ENCODE measurements at regions not wholly inside any gene's neighbourhood (a gene's known extent, or its start where the extent isn't known, plus 50 kb on each side); places are given as distances from the start of the nearest gene placed in this dataset.
"Not testable (repeated sequence)": the region's sequence is repeated elsewhere in the genome, so short reads cannot be mapped to it uniquely, and the experiment has no call there.

DNA sequence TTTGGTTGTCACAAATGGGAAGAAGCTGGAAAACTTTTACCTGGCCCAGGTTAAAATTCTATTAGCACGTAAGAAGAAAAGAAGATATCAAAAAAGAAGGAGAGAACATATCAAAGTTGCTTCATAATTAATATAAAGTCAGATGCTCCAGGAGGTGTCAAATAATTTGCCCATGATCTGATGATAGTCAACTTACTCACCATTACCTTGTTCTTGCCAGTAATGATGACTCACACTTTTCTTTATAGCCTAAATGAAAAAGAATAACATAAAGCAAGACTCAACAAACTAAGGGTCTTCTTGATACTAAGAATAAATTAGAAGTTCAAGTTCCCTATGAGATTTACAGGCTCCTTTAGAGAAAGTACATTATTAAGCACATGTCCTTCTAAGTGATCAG lies 580.4 kb downstream of the TTLL7 start:
- no peak overlapping the region for H3K4me2 ChIP-seq (ENCODE audit: low read length)
- no peaks in the 10 kb centered on the region for H3K4me1 ChIP-seq (ENCODE audit: control insufficient read depth, low read length)
- H3F3A ChIP-seq (ENCODE audit: control insufficient read depth, insufficient read depth), result no peaks in the 10 kb centered on the region
- H3K9me2 ChIP-seq (replicated peaks; ENCODE audit: control insufficient read depth, low read length), result no peaks in the 10 kb centered on the region
- H3K4me3 ChIP-seq (ENCODE audit: low read length), result no peak overlapping the region
- no peaks in the 10 kb centered on the region for H3K36me3 ChIP-seq (ENCODE audit: control insufficient read depth, low read length)
- H3K27ac ChIP-seq (ENCODE audit: low read depth, low read length), result no peak overlapping the region
- TF ChIP-seq EZH2phosphoT487 (IDR thresholded peaks at IDR 0.05; ENCODE audit: borderline replicate concordance, low read length), result no peak
- TF ChIP-seq, protein P1, sequence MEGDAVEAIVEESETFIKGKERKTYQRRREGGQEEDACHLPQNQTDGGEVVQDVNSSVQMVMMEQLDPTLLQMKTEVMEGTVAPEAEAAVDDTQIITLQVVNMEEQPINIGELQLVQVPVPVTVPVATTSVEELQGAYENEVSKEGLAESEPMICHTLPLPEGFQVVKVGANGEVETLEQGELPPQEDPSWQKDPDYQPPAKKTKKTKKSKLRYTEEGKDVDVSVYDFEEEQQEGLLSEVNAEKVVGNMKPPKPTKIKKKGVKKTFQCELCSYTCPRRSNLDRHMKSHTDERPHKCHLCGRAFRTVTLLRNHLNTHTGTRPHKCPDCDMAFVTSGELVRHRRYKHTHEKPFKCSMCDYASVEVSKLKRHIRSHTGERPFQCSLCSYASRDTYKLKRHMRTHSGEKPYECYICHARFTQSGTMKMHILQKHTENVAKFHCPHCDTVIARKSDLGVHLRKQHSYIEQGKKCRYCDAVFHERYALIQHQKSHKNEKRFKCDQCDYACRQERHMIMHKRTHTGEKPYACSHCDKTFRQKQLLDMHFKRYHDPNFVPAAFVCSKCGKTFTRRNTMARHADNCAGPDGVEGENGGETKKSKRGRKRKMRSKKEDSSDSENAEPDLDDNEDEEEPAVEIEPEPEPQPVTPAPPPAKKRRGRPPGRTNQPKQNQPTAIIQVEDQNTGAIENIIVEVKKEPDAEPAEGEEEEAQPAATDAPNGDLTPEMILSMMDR (IDR thresholded peaks at IDR 0.05; ENCODE audit: low read depth, low read length, poor library complexity, severe bottlenecking), result no peak
- no peaks in the 10 kb centered on the region for H4K20me1 ChIP-seq (ENCODE audit: control insufficient read depth, insufficient read depth, low read depth, low read length)
- no peaks in the 10 kb centered on the region for H3K27me3 ChIP-seq (ENCODE audit: control insufficient read depth, low read length)
- H3K79me2 ChIP-seq (ENCODE audit: control insufficient read depth, low read length), result no peaks in the 10 kb centered on the region
- no peaks in the 10 kb centered on the region for H3K9me3 ChIP-seq (ENCODE audit: control insufficient read depth, insufficient read depth, low read length)

DNA sequence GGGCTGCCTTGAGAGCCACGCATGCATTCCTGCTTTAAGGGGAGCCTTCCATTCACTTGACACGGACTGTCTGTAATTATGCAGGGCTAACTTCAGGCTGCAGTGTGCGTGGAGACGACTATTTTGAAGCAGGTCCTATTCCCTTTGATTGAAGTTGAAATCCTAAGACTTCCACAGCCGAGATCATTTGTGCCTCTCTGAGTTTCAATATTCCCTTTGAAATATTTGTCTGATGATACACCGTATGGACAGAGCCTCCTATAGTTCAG lies 585.2 kb downstream of the TTLL7 start:
- H3K4me2 ChIP-seq (ENCODE audit: low read length); H3K4me1 ChIP-seq (ENCODE audit: control insufficient read depth, low read length); H3K79me2 ChIP-seq (ENCODE audit: control insufficient read depth, low read length); H3K4me3 ChIP-seq (ENCODE audit: low read length); H3F3A ChIP-seq (ENCODE audit: control insufficient read depth, insufficient read depth); H3K27me3 ChIP-seq (ENCODE audit: control insufficient read depth, low read length); H3K9me2 ChIP-seq (replicated peaks; ENCODE audit: control insufficient read depth, low read length); H4K20me1 ChIP-seq (ENCODE audit: control insufficient read depth, insufficient read depth, low read depth, low read length); H3K9me3 ChIP-seq (ENCODE audit: control insufficient read depth, insufficient read depth, low read length); H3K27ac ChIP-seq (ENCODE audit: low read depth, low read length); H3K36me3 ChIP-seq (ENCODE audit: control insufficient read depth, low read length): not testable (repeated sequence)

DNA sequence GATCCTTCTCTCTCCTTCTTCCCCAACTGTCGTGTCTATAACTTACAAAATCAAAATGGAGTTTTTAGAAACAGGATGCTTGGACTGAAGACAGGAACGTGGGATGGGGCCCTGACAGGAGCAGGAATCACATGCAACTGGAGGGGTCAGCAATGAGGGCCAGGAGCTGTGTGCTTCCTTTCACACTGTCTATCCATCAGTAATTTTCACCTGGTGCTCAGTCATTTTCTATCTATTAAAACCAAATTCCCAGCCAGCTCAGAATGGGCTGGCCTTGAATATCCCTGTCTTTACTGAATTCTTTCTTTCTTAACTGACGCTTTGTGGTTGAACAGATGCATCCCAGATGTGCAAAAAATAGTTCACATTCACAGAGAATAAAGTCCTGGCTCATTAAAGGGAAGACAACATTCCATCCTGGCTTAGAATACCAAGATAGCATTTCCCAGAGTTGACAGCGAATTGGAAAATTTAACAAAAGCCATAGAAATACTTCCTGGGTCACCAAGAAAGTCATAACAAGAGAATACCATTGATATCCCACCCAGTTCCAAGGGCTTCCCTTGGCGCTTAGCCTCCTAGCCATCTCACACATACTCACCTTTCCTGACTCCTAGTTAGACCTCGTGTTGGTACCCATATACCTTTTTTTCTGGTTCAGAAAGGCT lies 588.1 kb downstream of the TTLL7 start:
- H3K4me2 ChIP-seq (ENCODE audit: low read length); H3K9me3 ChIP-seq (ENCODE audit: control insufficient read depth, insufficient read depth, low read length); H3K36me3 ChIP-seq (ENCODE audit: control insufficient read depth, low read length); H3K27me3 ChIP-seq (ENCODE audit: control insufficient read depth, low read length); H3F3A ChIP-seq (ENCODE audit: control insufficient read depth, insufficient read depth); H3K9me2 ChIP-seq (replicated peaks; ENCODE audit: control insufficient read depth, low read length); H3K27ac ChIP-seq (ENCODE audit: low read depth, low read length); H4K20me1 ChIP-seq (ENCODE audit: control insufficient read depth, insufficient read depth, low read depth, low read length); H3K79me2 ChIP-seq (ENCODE audit: control insufficient read depth, low read length); H3K4me1 ChIP-seq (ENCODE audit: control insufficient read depth, low read length); H3K4me3 ChIP-seq (ENCODE audit: low read length): not testable (repeated sequence)

DNA sequence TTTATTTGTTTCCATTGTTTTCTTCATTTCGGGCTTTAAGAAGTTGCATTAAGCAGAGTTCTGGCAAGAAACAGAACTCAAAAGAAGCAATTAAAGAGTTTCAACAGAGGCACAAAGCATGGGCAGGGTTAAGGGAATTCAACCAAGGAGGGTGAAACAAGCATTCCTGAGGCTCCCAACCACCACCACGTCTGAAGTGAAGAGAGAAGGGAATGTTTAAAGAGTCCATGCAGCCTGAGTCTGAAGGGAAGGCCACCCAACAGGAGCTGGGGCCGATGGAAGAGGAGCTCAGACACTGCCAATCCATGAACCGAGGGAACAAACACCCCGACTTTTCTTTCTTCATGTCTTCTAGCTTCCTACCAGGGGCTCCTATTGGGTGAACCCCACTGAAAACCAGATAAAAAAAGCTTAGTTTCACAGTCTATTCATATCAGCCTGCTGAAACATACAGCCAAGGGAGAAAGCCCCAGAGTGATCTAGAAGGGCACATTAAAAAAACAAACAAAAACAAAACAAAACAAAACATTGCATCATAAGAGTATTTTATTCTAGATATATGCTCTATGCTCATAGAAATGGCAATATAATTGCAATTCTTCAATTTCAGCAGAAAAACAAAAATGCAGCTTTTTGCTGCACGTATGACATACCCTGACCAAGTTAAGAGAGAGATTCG lies 592.1 kb downstream of the TTLL7 start:
- H3K27me3 ChIP-seq (ENCODE audit: control insufficient read depth, low read length); H3F3A ChIP-seq (ENCODE audit: control insufficient read depth, insufficient read depth); H3K4me1 ChIP-seq (ENCODE audit: control insufficient read depth, low read length); H3K27ac ChIP-seq (ENCODE audit: low read depth, low read length); H3K4me3 ChIP-seq (ENCODE audit: low read length); H3K36me3 ChIP-seq (ENCODE audit: control insufficient read depth, low read length); H3K9me3 ChIP-seq (ENCODE audit: control insufficient read depth, insufficient read depth, low read length); H4K20me1 ChIP-seq (ENCODE audit: control insufficient read depth, insufficient read depth, low read depth, low read length); H3K4me2 ChIP-seq (ENCODE audit: low read length); H3K79me2 ChIP-seq (ENCODE audit: control insufficient read depth, low read length); H3K9me2 ChIP-seq (replicated peaks; ENCODE audit: control insufficient read depth, low read length): not testable (repeated sequence)

DNA sequence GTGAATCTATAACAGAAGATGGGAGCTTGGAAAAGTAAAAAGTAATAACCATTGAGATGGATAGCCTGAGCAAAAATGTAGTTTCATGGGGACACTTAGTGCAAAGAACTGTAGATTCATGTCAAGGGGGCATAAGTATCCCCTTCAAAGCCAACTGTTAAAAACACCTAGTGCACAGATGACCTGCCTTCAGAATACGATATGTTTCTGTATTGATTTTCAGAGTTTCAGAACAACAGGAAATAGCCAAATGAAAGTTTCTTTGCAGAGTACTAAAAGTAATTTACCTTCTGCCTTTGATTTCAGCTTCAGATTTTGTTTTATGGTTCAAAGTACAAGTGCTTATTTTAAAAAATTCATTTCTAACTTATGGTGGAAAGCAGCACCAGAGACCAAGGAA lies 593.1 kb downstream of the TTLL7 start:
- H4K20me1 ChIP-seq (ENCODE audit: control insufficient read depth, insufficient read depth, low read depth, low read length); H3K27me3 ChIP-seq (ENCODE audit: control insufficient read depth, low read length); H3K27ac ChIP-seq (ENCODE audit: low read depth, low read length); H3K36me3 ChIP-seq (ENCODE audit: control insufficient read depth, low read length); H3F3A ChIP-seq (ENCODE audit: control insufficient read depth, insufficient read depth); H3K79me2 ChIP-seq (ENCODE audit: control insufficient read depth, low read length); H3K9me3 ChIP-seq (ENCODE audit: control insufficient read depth, insufficient read depth, low read length); H3K4me1 ChIP-seq (ENCODE audit: control insufficient read depth, low read length); H3K4me3 ChIP-seq (ENCODE audit: low read length); H3K9me2 ChIP-seq (replicated peaks; ENCODE audit: control insufficient read depth, low read length); H3K4me2 ChIP-seq (ENCODE audit: low read length): not testable (repeated sequence)

DNA sequence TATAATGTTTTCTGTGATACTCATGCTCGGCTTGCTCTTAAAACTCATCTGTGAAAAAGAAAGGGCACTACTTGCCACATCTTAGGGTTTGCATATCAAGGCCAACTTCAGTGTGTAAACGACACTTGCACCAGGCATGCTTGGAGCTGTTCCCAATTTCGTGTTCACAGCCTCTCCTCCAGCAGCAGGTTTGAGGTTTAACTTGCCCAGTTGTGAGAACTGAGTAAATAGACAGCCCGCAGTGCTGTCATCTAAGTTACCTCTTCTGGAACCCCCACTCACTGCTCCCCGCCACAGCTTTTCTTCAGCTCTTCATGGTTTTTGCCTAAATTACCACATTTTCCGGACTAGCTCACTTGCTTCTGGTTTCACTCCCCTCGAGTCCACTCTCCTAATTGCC lies 595.4 kb downstream of the TTLL7 start:
- not testable (repeated sequence) for H3K27ac ChIP-seq (ENCODE audit: low read depth, low read length); H3K9me3 ChIP-seq (ENCODE audit: control insufficient read depth, insufficient read depth, low read length)

DNA sequence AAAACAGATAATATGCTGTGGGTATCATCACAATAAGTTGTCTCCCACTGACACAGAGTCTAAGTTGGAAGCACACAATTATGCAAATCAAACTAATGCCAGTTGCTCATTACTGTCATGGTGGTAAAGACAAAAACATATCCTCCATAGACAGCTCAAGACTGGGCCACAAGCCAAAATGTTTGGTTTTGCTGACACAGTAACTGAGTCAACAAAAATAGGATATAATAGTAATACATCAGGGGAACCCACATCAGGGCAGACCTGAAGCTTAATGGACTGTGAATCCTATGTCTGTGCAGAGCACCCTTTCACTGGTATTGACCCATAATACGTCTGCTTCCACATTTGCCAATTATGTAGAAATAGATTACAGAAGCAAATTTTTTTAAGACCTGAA lies 597.8 kb downstream of the TTLL7 start:
- not testable (repeated sequence) for H3K79me2 ChIP-seq (ENCODE audit: control insufficient read depth, low read length); H3K4me1 ChIP-seq (ENCODE audit: control insufficient read depth, low read length); H3F3A ChIP-seq (ENCODE audit: control insufficient read depth, insufficient read depth); H3K4me3 ChIP-seq (ENCODE audit: low read length); H3K36me3 ChIP-seq (ENCODE audit: control insufficient read depth, low read length); H3K27me3 ChIP-seq (ENCODE audit: control insufficient read depth, low read length); H3K9me2 ChIP-seq (replicated peaks; ENCODE audit: control insufficient read depth, low read length); H3K27ac ChIP-seq (ENCODE audit: low read depth, low read length); H3K4me2 ChIP-seq (ENCODE audit: low read length); H4K20me1 ChIP-seq (ENCODE audit: control insufficient read depth, insufficient read depth, low read depth, low read length); H3K9me3 ChIP-seq (ENCODE audit: control insufficient read depth, insufficient read depth, low read length)

More for the DNA sequence above, 595.4 kb downstream of the TTLL7 start:
- not testable (repeated sequence) for H3K27me3 ChIP-seq (ENCODE audit: control insufficient read depth, low read length); H3K4me3 ChIP-seq (ENCODE audit: low read length); H3K4me1 ChIP-seq (ENCODE audit: control insufficient read depth, low read length); H3K4me2 ChIP-seq (ENCODE audit: low read length); H3K36me3 ChIP-seq (ENCODE audit: control insufficient read depth, low read length); H3K79me2 ChIP-seq (ENCODE audit: control insufficient read depth, low read length); H4K20me1 ChIP-seq (ENCODE audit: control insufficient read depth, insufficient read depth, low read depth, low read length); H3K9me2 ChIP-seq (replicated peaks; ENCODE audit: control insufficient read depth, low read length); H3F3A ChIP-seq (ENCODE audit: control insufficient read depth, insufficient read depth)
